GM12878 (cell line): ENCODE measurements at regions not wholly inside any gene's neighbourhood (a gene's known extent, or its start where the extent isn't known, plus 50 kb on each side); places are given as distances from the start of the nearest gene placed in this dataset.

Experiments
- CEBPB ChIP-seq, 2 experiments: fragments of 150-350 bp in 1 of 2; IDR thresholded peaks; 2 replicates each; pipeline ENCODE4 v1.6.1; 2012 to 2014; ENCODE audit warnings: low read depth in 2 of 2, low read length in 2 of 2, borderline replicate concordance in 1 of 2, inconsistent platforms in 1 of 2
- DPF2 ChIP-seq: fragments of 450-650 bp; IDR thresholded peaks from 2 replicates; pipeline ENCODE4 v1.6.1; 2017; ENCODE audit warnings: mild to moderate bottlenecking
- EP300 ChIP-seq, 2 experiments: fragments of 150-350 bp in 1 of 2; IDR thresholded peaks; 2 replicates each; pipeline ENCODE4 v1.6.1; 2011 to 2012; ENCODE audit warnings: low read depth in 2 of 2, low read length in 2 of 2, borderline replicate concordance in 1 of 2, improper control_type of control experiment in 1 of 2, inconsistent platforms in 1 of 2; ENCODE audit not compliant: control insufficient read depth in 1 of 2
- ETV6 ChIP-seq, 2 experiments: fragments of 450-650 bp in 1 of 2; IDR thresholded peaks in 1 of 2; conservative IDR thresholded peaks in 1 of 2; 2 replicates each; pipeline ENCODE4 v1.6.1; 2014; ENCODE audit warnings: antibody characterized with exemption in 1 of 2, borderline replicate concordance in 1 of 2, low read depth in 1 of 2, mild to moderate bottlenecking in 1 of 2, moderate library complexity in 1 of 2
- GABPA ChIP-seq: IDR thresholded peaks from 2 replicates; pipeline ENCODE4 v1.6.1; 2014; ENCODE audit warnings: antibody characterized with exemption, low read depth, mild to moderate bottlenecking, inconsistent platforms
- HDAC2 ChIP-seq: fragments of 200-600 bp; sonication (generic); IDR thresholded peaks from 2 replicates; pipeline ENCODE4 v1.6.1; 2017
- KDM1A ChIP-seq: fragments of 200-600 bp; sonication (generic); IDR thresholded peaks from 2 replicates; pipeline ENCODE4 v1.6.1; 2016; ENCODE audit warnings: borderline replicate concordance
- POLR2A ChIP-seq: IDR thresholded peaks from 2 replicates; pipeline ENCODE4 v1.6.1; 2011; ENCODE audit warnings: low read depth, mild to moderate bottlenecking, low read length
- POLR2AphosphoS2 ChIP-seq: IDR thresholded peaks from 2 replicates; pipeline ENCODE4 v1.6.1; 2011; ENCODE audit warnings: low read depth, mild to moderate bottlenecking, low read length, improper control_type of control experiment, moderate library complexity
- RFX5 ChIP-seq: IDR thresholded peaks from 2 replicates; pipeline ENCODE4 v1.6.1; 2011; ENCODE audit warnings: low read depth, low read length, improper control_type of control experiment
- ZBED1 ChIP-seq: IDR thresholded peaks from 2 replicates; pipeline ENCODE4 v1.6.1; 2016; ENCODE audit warnings: borderline replicate concordance
- TF ChIP-seq, protein P1 (sequence below): fragments of 450-650 bp; formaldehyde crosslinking; IDR thresholded peaks from 2 replicates; pipeline ENCODE4 v1.4.0; 2022; ENCODE audit warnings: mild to moderate bottlenecking, moderate library complexity
- TF ChIP-seq, protein P2 (sequence below): IDR thresholded peaks from 2 replicates; pipeline ENCODE4 v1.6.1; 2011; ENCODE audit warnings: low read depth, mild to moderate bottlenecking, low read length, moderate library complexity, borderline replicate concordance; ENCODE audit errors: extremely low read depth

DNA sequence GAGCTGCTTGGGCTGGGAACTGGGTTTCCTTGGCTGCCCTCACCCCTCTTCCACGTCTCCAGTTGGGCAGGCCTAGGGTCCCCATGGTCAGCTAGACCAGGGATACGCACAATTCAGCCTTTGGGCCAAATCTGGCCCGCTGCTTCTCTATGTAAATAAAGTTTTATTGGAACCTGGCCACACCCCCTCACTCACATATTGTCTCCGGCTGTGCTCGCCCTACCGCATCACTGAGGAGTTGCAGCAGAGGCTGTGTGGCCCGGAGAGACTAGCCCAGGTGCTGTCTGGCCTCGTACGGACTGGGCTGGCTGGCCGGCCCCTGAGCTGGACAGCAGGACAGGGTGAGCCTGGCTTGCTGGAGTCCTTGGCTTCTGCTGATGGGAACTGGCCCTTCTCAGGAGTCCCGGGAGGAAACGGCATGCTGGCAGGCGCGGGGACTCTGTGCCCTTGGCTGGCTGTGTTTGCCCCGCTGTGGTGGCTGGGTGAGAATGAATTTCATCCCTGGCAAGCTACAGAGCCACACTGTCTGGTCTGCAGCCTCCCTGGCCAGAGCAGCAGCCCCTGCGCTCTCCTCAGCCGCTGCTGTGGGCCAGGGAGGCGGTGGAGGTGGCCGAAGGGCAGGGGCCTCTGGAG lies 82.0 kb downstream of the ENGASE start:
- TF ChIP-seq, protein P1, sequence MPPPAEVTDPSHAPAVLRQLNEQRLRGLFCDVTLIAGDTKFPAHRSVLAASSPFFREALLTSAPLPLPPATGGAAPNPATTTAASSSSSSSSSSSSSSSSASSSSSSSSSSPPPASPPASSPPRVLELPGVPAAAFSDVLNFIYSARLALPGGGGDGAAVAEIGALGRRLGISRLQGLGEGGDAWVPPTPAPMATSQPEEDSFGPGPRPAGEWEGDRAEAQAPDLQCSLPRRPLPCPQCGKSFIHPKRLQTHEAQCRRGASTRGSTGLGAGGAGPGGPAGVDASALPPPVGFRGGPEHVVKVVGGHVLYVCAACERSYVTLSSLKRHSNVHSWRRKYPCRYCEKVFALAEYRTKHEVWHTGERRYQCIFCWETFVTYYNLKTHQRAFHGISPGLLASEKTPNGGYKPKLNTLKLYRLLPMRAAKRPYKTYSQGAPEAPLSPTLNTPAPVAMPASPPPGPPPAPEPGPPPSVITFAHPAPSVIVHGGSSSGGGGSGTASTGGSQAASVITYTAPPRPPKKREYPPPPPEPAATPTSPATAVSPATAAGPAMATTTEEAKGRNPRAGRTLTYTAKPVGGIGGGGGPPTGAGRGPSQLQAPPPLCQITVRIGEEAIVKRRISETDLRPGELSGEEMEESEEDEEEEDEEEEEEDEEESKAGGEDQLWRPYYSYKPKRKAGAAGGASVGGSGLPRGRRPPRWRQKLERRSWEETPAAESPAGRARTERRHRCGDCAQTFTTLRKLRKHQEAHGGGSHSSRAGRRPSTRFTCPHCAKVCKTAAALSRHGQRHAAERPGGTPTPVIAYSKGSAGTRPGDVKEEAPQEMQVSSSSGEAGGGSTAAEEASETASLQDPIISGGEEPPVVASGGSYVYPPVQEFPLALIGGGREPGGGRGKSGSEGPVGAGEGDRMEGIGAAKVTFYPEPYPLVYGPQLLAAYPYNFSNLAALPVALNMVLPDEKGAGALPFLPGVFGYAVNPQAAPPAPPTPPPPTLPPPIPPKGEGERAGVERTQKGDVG (CRISPR knock-in tag), result no peak
- no peak for TF ChIP-seq ZBED1
- TF ChIP-seq ETV6 (conservative IDR thresholded peaks at IDR 0.05 in 1 of 2, IDR thresholded peaks at IDR 0.05 in 1 of 2; ENCODE audit: borderline replicate concordance in 1 of 2, low read depth in 1 of 2), result no peak
- TF ChIP-seq RFX5, result no peak
- TF ChIP-seq, protein P2, sequence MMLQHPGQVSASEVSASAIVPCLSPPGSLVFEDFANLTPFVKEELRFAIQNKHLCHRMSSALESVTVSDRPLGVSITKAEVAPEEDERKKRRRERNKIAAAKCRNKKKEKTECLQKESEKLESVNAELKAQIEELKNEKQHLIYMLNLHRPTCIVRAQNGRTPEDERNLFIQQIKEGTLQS, result no peak
- TF ChIP-seq DPF2, result no peak
- TF ChIP-seq GABPA, result no peak
- TF ChIP-seq KDM1A, result no peak
- no peak for TF ChIP-seq HDAC2
- TF ChIP-seq EP300 (IDR thresholded peaks at IDR 0.05; ENCODE audit: borderline replicate concordance in 1 of 2, control insufficient read depth in 1 of 2, low read depth in 2 of 2, low read length in 2 of 2), result no peak
- TF ChIP-seq POLR2A, result no peak
- TF ChIP-seq POLR2AphosphoS2, result no peak
- no peak for TF ChIP-seq CEBPB (IDR thresholded peaks at IDR 0.05; ENCODE audit: borderline replicate concordance in 1 of 2, low read depth in 2 of 2, low read length in 2 of 2)
